DND-41 (cell line): ENCODE measurements at regions not wholly inside any gene's neighbourhood (a gene's known extent, or its start where the extent isn't known, plus 50 kb on each side); places are given as distances from the start of the nearest gene placed in this dataset.

Experiments used
- CTCF ChIP-seq: IDR thresholded peaks from 2 replicates; pipeline ENCODE4 v1.5.1; 2012; ENCODE audit warnings: borderline replicate concordance, low read length, moderate library complexity, mild to moderate bottlenecking; ENCODE audit not compliant: poor library complexity, severe bottlenecking; ENCODE audit errors: extremely low read depth
- EZH2 ChIP-seq: IDR thresholded peaks from 3 replicates; pipeline ENCODE4 v1.6.1; 2012; ENCODE audit warnings: borderline replicate concordance, low read depth, mild to moderate bottlenecking, moderate library complexity, low read length, inconsistent platforms; ENCODE audit not compliant: severe bottlenecking

- TF ChIP-seq CTCF (no peak), EZH2 (no peak)
Measured at GRCh38 chr9:90365666-90366065, 277.0 kb downstream of the DIRAS2 start.
